A549 (cell line): ENCODE measurements at regions not wholly inside any gene's neighbourhood (a gene's known extent, or its start where the extent isn't known, plus 50 kb on each side); places are given as distances from the start of the nearest gene placed in this dataset.

ENCODE experiments used
- ATAC-seq, 2 experiments: fragments of 200-7000 bp in 1 of 2; fragments of >200 bp in 1 of 2; cut with Nextera tagmentation in 1 of 2; cut with Tn5 transposase in 1 of 2; 3 replicates each; pipeline versions ENCODE4 v1.8.0 to v1.9.1; 2018 to 2020; ENCODE audit warnings: mild to moderate bottlenecking in 1 of 2, moderate library complexity in 1 of 2
- CTCF ChIA-PET: fragments of 300-600 bp; sonication (Branson Sonifier 250); formaldehyde crosslinking; extraction: SDS; loops from one replicate; lab custom pipeline; 2021; ENCODE audit warnings: antibody characterized with exemption, inconsistent platforms; lab: Yijun Ruan, JAX
- POLR2A ChIA-PET: fragments of 350-600 bp; formaldehyde crosslinking; extraction: SDS; loops from one replicate; lab custom pipeline; 2021; ENCODE audit warnings: antibody characterized with exemption, inconsistent platforms; lab: Yijun Ruan, JAX
- DNase-seq, 2 experiments: peaks; one replicate each; pipeline versions ENCODE4 v3.0.0 to v3.0.0-alpha.2; 2011 to 2016; ENCODE audit warnings: low read depth in 1 of 2, low spot score in 1 of 2
- FAIRE-seq: peaks from 2 replicates; lab custom pipeline; 2011; peaks lifted over from hg19 to GRCh38; lab: Jason Lieb, UNC
- H3K27ac ChIP-seq, 2 experiments: fragments of >200 bp; sonication (Bioruptor Twin); formaldehyde crosslinking; 3 replicates each; pipeline ENCODE4 v1.5.1; 2016 to 2017
- H3K4me1 ChIP-seq: fragments of >200 bp; sonication (Bioruptor Twin); formaldehyde crosslinking; 3 replicates; pipeline ENCODE4 v1.6.1; 2016
- H3K4me2 ChIP-seq: fragments of >200 bp; sonication (Bioruptor Twin); formaldehyde crosslinking; 3 replicates; pipeline ENCODE4 v1.6.1; 2016
- H3K4me3 ChIP-seq: fragments of >200 bp; sonication (Bioruptor Twin); formaldehyde crosslinking; 3 replicates; pipeline ENCODE4 v1.5.1; 2016
- H3K9me3 ChIP-seq: fragments of >200 bp; sonication (Bioruptor Twin); formaldehyde crosslinking; 3 replicates; pipeline ENCODE4 v1.6.1; 2016
- BHLHE40 ChIP-seq: IDR thresholded peaks from 2 replicates; pipeline ENCODE4 v1.6.1; 2012; ENCODE audit warnings: low read depth, low read length, inconsistent platforms
- CBX2 ChIP-seq: fragments of 200-600 bp; sonication (generic); IDR thresholded peaks from 2 replicates; pipeline ENCODE4 v1.6.1; 2016; ENCODE audit warnings: low read depth, mild to moderate bottlenecking, borderline replicate concordance
- CBX8 ChIP-seq: fragments of 200-600 bp; sonication (generic); IDR thresholded peaks from 2 replicates; pipeline ENCODE4 v1.6.1; 2016
- CHD2 ChIP-seq: fragments of 150-350 bp; IDR thresholded peaks from 2 replicates; pipeline ENCODE4 v1.6.1; 2014; ENCODE audit warnings: low read length; ENCODE audit not compliant: partially characterized antibody
- EHF ChIP-seq: fragments of 250-450 bp; sonication (Bioruptor Pico); IDR thresholded peaks from 2 replicates; pipeline ENCODE4 v1.5.0; 2020; ENCODE audit warnings: mild to moderate bottlenecking
- EP300 ChIP-seq, 2 experiments: fragments of >200 bp; sonication (Bioruptor Twin); formaldehyde crosslinking; IDR thresholded peaks; 2 replicates in 1 of 2; 3 replicates in 1 of 2; pipeline ENCODE4 v1.6.1; 2016 to 2017
- FOXS1 ChIP-seq: fragments of 250-450 bp; sonication (Bioruptor Pico); IDR thresholded peaks from 2 replicates; pipeline ENCODE4 v1.5.0; 2020; ENCODE audit warnings: mild to moderate bottlenecking, moderate library complexity
- GATA3 ChIP-seq: IDR thresholded peaks from 2 replicates; pipeline ENCODE4 v1.6.1; 2012; ENCODE audit warnings: borderline replicate concordance
- HDAC2 ChIP-seq: fragments of 200-600 bp; sonication (generic); IDR thresholded peaks from 2 replicates; pipeline ENCODE4 v1.6.1; 2016
- HEYL ChIP-seq: fragments of 250-450 bp; sonication (Bioruptor Pico); IDR thresholded peaks from 2 replicates; pipeline ENCODE4 v1.8.0; 2021; ENCODE audit warnings: mild to moderate bottlenecking, moderate library complexity
- HOXA7 ChIP-seq: fragments of 250-450 bp; sonication (Bioruptor Pico); IDR thresholded peaks from 2 replicates; pipeline ENCODE4 v1.5.0; 2020; ENCODE audit warnings: mild to moderate bottlenecking, moderate library complexity
- HOXB13 ChIP-seq: fragments of 250-450 bp; sonication (Bioruptor Pico); IDR thresholded peaks from 2 replicates; pipeline ENCODE4 v1.5.0; 2020; ENCODE audit warnings: low read depth, mild to moderate bottlenecking, moderate library complexity
- JUN ChIP-seq, 2 experiments: fragments of >200 bp; sonication (Bioruptor Twin); formaldehyde crosslinking; IDR thresholded peaks; 2 replicates in 1 of 2; 3 replicates in 1 of 2; pipeline ENCODE4 v1.6.1; 2016 to 2017
- JUNB ChIP-seq: fragments of >200 bp; sonication (Bioruptor Twin); formaldehyde crosslinking; IDR thresholded peaks from 2 replicates; pipeline ENCODE4 v1.6.1; 2016
- KDM1A ChIP-seq: fragments of 200-600 bp; sonication (generic); IDR thresholded peaks from 2 replicates; pipeline ENCODE4 v1.6.1; 2016; ENCODE audit warnings: low read depth, mild to moderate bottlenecking
- KDM5A ChIP-seq: fragments of 200-600 bp; sonication (generic); IDR thresholded peaks from 2 replicates; pipeline ENCODE4 v1.6.1; 2016; ENCODE audit warnings: antibody characterized with exemption, mild to moderate bottlenecking
- MAFK ChIP-seq: fragments of 450-650 bp; IDR thresholded peaks from 2 replicates; pipeline ENCODE4 v1.6.1; 2014; ENCODE audit not compliant: partially characterized antibody
- NPAS2 ChIP-seq: fragments of 250-450 bp; sonication (Bioruptor Pico); IDR thresholded peaks from 2 replicates; pipeline ENCODE4 v1.8.0; 2022; ENCODE audit warnings: mild to moderate bottlenecking, moderate library complexity, borderline replicate concordance
- NR3C1 ChIP-seq: fragments of >200 bp; sonication (Bioruptor Twin); formaldehyde crosslinking; IDR thresholded peaks from 3 replicates; pipeline ENCODE4 v1.6.1; 2017
- PHF8 ChIP-seq: fragments of 200-600 bp; sonication (generic); IDR thresholded peaks from 2 replicates; pipeline ENCODE4 v1.6.1; 2016; ENCODE audit warnings: low read depth, mild to moderate bottlenecking, antibody characterized with exemption, moderate library complexity, borderline replicate concordance
- RCOR1 ChIP-seq: fragments of 150-350 bp; IDR thresholded peaks from 2 replicates; pipeline ENCODE4 v1.6.1; 2014; ENCODE audit warnings: antibody characterized with exemption, low read length, low read depth
- RNF2 ChIP-seq: fragments of 200-600 bp; sonication (generic); IDR thresholded peaks from 2 replicates; pipeline ENCODE4 v1.6.1; 2016; ENCODE audit warnings: low read depth, mild to moderate bottlenecking, antibody characterized with exemption, moderate library complexity, borderline replicate concordance
- SMC3 ChIP-seq: fragments of >200 bp; sonication (Bioruptor Twin); formaldehyde crosslinking; IDR thresholded peaks from 3 replicates; pipeline ENCODE4 v1.6.1; 2018; ENCODE audit warnings: inconsistent platforms
- SREBF2 ChIP-seq: fragments of 450-650 bp; IDR thresholded peaks from 2 replicates; pipeline ENCODE4 v1.6.1; 2014; ENCODE audit warnings: mild to moderate bottlenecking, moderate library complexity
- TP53 ChIP-seq: fragments of 250-450 bp; sonication (Bioruptor Pico); IDR thresholded peaks from 2 replicates; pipeline ENCODE4 v1.5.0; 2021; ENCODE audit warnings: mild to moderate bottlenecking, moderate library complexity
- ZC3H11A ChIP-seq: fragments of 450-650 bp; IDR thresholded peaks from 2 replicates; pipeline ENCODE4 v1.6.1; 2014; ENCODE audit warnings: antibody characterized with exemption, mild to moderate bottlenecking
- ZNF302 ChIP-seq: fragments of 250-450 bp; sonication (Bioruptor Pico); IDR thresholded peaks from 2 replicates; pipeline ENCODE4 v1.9.0; 2021; ENCODE audit warnings: inconsistent platforms, mild to moderate bottlenecking, moderate library complexity
- WGBS: methylation state at CpG from one replicate; pipeline ENCODE4 v1.1.6; 2017; ENCODE audit errors: missing lambda C conversion rate; 5-methylcytosine and 5-hydroxymethylcytosine counted together
- TF ChIP-seq, protein P1 (sequence below): fragments of >200 bp; sonication (Bioruptor Twin); formaldehyde crosslinking; IDR thresholded peaks from 3 replicates; pipeline ENCODE4 v1.5.1; 2016
- TF ChIP-seq, protein P2 (sequence below): fragments of 250-450 bp; sonication (Bioruptor Pico); IDR thresholded peaks from 2 replicates; pipeline ENCODE4 v1.5.0; 2021; ENCODE audit warnings: mild to moderate bottlenecking, moderate library complexity, borderline replicate concordance
- TF ChIP-seq, protein P3 (sequence below): IDR thresholded peaks from 2 replicates; pipeline ENCODE4 v1.6.1; 2012
- TF ChIP-seq, protein P4 (sequence below): fragments of 150-350 bp; IDR thresholded peaks from 2 replicates; pipeline ENCODE4 v1.6.1; 2014; ENCODE audit warnings: low read depth, mild to moderate bottlenecking, low read length

DNA sequence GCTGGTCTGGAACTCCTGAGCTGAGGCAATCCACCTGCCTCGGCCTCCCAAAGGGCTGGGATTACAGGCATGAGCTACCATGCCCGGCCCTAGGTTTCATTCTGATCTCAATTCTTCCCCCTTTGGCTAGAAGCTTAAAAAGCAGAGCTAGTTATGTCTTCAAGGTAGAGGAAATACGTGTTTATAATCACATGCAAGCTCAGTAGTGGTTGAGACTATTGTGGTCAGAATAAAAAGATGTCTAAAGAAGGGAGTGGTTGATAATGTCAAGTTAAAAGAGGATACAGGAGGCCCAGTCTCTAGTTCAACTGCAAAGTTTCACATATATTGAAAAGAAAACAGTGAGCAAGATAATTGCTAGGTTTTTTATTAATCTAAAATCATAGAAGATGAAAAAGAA lies 807.8 kb upstream of the ACVR2A start:
- DNase-seq: no peak
- FAIRE-seq: no peak
- WGBS: 2% methylated on average over 2 of the region's 3 CpGs
- ATAC-seq: no peak
- H3K9me3 ChIP-seq: no peaks in the 10 kb centered on the region
- H3K4me2 ChIP-seq: no peak overlapping the region
- ChIA-PET CTCF (no interaction called here), POLR2A (no interaction called here)
- no peak overlapping the region for H3K27ac ChIP-seq
- no peak overlapping the region for H3K4me3 ChIP-seq
- TF ChIP-seq FOXS1 (CRISPR knock-in tag) (no peak), EP300 (IDR thresholded peaks at IDR 0.05) (no peak), JUN (IDR thresholded peaks at IDR 0.05) (no peak), HOXB13 (CRISPR knock-in tag) (no peak), CBX8 (no peak)
- TF ChIP-seq, protein P1, sequence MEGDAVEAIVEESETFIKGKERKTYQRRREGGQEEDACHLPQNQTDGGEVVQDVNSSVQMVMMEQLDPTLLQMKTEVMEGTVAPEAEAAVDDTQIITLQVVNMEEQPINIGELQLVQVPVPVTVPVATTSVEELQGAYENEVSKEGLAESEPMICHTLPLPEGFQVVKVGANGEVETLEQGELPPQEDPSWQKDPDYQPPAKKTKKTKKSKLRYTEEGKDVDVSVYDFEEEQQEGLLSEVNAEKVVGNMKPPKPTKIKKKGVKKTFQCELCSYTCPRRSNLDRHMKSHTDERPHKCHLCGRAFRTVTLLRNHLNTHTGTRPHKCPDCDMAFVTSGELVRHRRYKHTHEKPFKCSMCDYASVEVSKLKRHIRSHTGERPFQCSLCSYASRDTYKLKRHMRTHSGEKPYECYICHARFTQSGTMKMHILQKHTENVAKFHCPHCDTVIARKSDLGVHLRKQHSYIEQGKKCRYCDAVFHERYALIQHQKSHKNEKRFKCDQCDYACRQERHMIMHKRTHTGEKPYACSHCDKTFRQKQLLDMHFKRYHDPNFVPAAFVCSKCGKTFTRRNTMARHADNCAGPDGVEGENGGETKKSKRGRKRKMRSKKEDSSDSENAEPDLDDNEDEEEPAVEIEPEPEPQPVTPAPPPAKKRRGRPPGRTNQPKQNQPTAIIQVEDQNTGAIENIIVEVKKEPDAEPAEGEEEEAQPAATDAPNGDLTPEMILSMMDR: no peak
- H3K4me1 ChIP-seq: no peaks in the 10 kb centered on the region

DNA sequence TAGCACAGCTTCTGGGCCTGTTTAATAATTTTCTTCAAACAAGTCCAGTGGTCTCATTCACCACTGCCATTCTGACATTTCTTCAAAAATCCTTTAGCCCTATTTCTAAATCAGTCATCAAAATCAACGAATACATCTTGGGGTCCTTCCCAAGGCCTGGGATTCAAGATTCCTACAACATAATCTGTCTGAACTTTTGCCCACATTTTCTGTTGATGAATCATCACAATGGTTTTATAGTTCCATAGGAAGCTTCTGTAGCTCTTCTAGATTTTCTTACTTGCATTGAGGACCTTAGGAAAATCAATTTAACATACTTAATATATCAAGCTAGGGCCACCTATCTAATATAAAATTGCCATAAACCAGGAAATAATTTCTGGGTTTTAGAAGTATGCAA lies 811.8 kb upstream of the ACVR2A start:
- 3% methylated on average over 1 of the region's 1 CpG for WGBS
- DNase-seq (no peak), FAIRE-seq (no peak), ATAC-seq (no peak)
- Histone ChIP-seq H3K4me2 (no peak overlapping the region), H3K27ac (no peak overlapping the region), H3K4me1 (no peaks in the 10 kb centered on the region), H3K9me3 (no peaks in the 10 kb centered on the region), H3K4me3 (no peak overlapping the region)
- POLR2A ChIA-PET: no interaction called here
- TF ChIP-seq ZC3H11A (no peak), JUNB (no peak), EHF (CRISPR knock-in tag) (no peak), KDM1A (no peak), CBX2 (no peak), HOXA7 (no peak), RCOR1 (no peak), HDAC2 (no peak), HEYL (CRISPR knock-in tag) (no peak), CHD2 (no peak)
- TF ChIP-seq, protein P2, sequence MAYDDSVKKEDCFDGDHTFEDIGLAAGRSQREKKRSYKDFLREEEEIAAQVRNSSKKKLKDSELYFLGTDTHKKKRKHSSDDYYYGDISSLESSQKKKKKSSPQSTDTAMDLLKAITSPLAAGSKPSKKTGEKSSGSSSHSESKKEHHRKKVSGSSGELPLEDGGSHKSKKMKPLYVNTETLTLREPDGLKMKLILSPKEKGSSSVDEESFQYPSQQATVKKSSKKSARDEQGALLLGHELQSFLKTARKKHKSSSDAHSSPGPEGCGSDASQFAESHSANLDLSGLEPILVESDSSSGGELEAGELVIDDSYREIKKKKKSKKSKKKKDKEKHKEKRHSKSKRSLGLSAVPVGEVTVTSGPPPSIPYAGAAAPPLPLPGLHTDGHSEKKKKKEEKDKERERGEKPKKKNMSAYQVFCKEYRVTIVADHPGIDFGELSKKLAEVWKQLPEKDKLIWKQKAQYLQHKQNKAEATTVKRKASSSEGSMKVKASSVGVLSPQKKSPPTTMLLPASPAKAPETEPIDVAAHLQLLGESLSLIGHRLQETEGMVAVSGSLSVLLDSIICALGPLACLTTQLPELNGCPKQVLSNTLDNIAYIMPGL: no peak
- CTCF ChIA-PET: no interaction called here

DNA sequence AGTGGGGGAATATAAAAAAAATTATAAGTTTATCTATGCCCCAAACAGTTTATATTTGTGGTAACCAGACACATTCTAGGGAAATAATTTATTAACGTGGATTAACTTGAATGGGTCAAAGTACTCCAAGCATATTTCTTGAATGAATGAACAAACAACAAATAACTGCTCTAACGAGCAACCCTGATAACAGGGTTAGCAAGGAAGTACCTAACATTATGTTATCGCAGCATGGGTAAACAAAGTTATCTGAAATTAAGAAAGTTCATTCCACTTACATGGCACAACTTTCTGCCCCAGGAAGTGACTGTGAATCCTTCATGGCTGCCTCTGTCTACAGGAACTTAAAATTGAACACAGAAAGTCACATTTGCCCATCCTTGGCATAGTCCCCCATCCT lies 812.9 kb upstream of the ACVR2A start:
- CTCF ChIA-PET: no interaction called here
- POLR2A ChIA-PET: no interaction called here
- FAIRE-seq (no peak), DNase-seq (no peak), ATAC-seq (no peak)
- H3K9me3 ChIP-seq: no peaks in the 10 kb centered on the region
- no peak overlapping the region for H3K4me3 ChIP-seq
- no peak overlapping the region for H3K4me2 ChIP-seq
- 15% methylated on average over 3 of the region's 3 CpGs for WGBS
- no peaks in the 10 kb centered on the region for H3K4me1 ChIP-seq
- H3K27ac ChIP-seq: no peak overlapping the region
- TF ChIP-seq KDM5A (no peak), TP53 (CRISPR knock-in tag) (no peak), PHF8 (no peak), HOXA7 (no peak), ZNF302 (CRISPR knock-in tag) (no peak), BHLHE40 (no peak), SMC3 (no peak), JUN (IDR thresholded peaks at IDR 0.05) (no peak), SREBF2 (no peak), NR3C1 (no peak), RCOR1 (no peak), CBX2 (no peak), GATA3 (no peak), NPAS2 (no peak), RNF2 (no peak), MAFK (no peak)
- TF ChIP-seq, protein P3, sequence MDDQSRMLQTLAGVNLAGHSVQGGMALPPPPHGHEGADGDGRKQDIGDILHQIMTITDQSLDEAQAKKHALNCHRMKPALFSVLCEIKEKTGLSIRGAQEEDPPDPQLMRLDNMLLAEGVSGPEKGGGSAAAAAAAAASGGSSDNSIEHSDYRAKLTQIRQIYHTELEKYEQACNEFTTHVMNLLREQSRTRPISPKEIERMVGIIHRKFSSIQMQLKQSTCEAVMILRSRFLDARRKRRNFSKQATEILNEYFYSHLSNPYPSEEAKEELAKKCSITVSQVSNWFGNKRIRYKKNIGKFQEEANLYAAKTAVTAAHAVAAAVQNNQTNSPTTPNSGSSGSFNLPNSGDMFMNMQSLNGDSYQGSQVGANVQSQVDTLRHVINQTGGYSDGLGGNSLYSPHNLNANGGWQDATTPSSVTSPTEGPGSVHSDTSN: no peak
- TF ChIP-seq, protein P1: no peak
- TF ChIP-seq, protein P4, sequence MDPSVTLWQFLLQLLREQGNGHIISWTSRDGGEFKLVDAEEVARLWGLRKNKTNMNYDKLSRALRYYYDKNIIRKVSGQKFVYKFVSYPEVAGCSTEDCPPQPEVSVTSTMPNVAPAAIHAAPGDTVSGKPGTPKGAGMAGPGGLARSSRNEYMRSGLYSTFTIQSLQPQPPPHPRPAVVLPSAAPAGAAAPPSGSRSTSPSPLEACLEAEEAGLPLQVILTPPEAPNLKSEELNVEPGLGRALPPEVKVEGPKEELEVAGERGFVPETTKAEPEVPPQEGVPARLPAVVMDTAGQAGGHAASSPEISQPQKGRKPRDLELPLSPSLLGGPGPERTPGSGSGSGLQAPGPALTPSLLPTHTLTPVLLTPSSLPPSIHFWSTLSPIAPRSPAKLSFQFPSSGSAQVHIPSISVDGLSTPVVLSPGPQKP: no peak
